ENCODE measurements at regions not wholly inside any gene's neighbourhood (a gene's known extent, or its start where the extent isn't known, plus 50 kb on each side); places are given as distances from the start of the nearest gene placed in this dataset.
"Not testable (repeated sequence)": the region's sequence is repeated elsewhere in the genome, so short reads cannot be mapped to it uniquely, and the experiment has no call there.

DNA sequence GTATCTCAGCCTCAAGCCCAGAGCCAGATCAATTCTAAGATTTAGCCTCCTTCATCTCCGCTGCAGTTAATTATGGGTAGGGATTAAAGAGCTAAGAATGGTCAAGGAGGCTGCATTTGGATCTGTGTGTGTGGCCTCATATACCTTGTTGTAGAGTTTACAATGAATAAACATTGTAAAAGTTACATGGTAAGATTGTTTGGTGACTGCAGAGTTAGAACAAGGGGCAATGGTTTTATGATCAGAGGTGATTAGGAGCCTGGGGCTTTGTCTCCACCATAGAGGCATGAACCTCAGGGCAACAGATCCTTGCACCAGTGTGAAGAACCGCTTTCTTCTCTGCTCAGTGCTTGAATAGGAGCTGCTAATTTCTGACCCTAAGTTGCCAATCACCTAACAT, 77.0 kb upstream of the MARK1 start:
- intact Hi-C loops (cut with micrococcal nuclease): no loop called here
- H3K4me2 ChIP-seq (ENCODE audit: low read length): no peak overlapping the region
- peaks cover 61% of the 10 kb centered on the region for H3K27me3 ChIP-seq (ENCODE audit: low read length)
- CTCF ChIA-PET: no interaction called here
- no peaks in the 10 kb centered on the region for H3K9me3 ChIP-seq (ENCODE audit: low read length)
- no peak overlapping the region for H2AFZ ChIP-seq (ENCODE audit: low read length)
- no peaks in the 10 kb centered on the region; the same call in 1 of the 2 replicates for H3K9me2 ChIP-seq (replicated peaks; ENCODE audit: low read length)
- H3K36me3 ChIP-seq (ENCODE audit: low read depth, low read length): no peaks in the 10 kb centered on the region
- H3K4me3 ChIP-seq (ENCODE audit: low read length): no peak overlapping the region
- DNase-seq (no peak), ATAC-seq (no peak)
- H3F3A ChIP-seq (ENCODE audit: low read length, unreplicated experiment): no peaks in the 10 kb centered on the region
- no peak overlapping the region for H3K27ac ChIP-seq (ENCODE audit: low read length)
- no peak for TF ChIP-seq EZH2phosphoT487 (IDR thresholded peaks at IDR 0.05; ENCODE audit: borderline replicate concordance, low read length)
- TF ChIP-seq, protein P1, sequence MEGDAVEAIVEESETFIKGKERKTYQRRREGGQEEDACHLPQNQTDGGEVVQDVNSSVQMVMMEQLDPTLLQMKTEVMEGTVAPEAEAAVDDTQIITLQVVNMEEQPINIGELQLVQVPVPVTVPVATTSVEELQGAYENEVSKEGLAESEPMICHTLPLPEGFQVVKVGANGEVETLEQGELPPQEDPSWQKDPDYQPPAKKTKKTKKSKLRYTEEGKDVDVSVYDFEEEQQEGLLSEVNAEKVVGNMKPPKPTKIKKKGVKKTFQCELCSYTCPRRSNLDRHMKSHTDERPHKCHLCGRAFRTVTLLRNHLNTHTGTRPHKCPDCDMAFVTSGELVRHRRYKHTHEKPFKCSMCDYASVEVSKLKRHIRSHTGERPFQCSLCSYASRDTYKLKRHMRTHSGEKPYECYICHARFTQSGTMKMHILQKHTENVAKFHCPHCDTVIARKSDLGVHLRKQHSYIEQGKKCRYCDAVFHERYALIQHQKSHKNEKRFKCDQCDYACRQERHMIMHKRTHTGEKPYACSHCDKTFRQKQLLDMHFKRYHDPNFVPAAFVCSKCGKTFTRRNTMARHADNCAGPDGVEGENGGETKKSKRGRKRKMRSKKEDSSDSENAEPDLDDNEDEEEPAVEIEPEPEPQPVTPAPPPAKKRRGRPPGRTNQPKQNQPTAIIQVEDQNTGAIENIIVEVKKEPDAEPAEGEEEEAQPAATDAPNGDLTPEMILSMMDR (conservative IDR thresholded peaks at IDR 0.05; ENCODE audit: low read depth, low read length): no peak
- no peak for TF ChIP-seq EZH2 (IDR thresholded peaks at IDR 0.05; ENCODE audit: low read length, unreplicated experiment)
- H3K4me1 ChIP-seq (ENCODE audit: insufficient read depth, low read length): no peaks in the 10 kb centered on the region
- BruUV-seq (replicated peaks): no TSS peak
- POLR2A ChIA-PET (ENCODE audit: unreplicated experiment): no interaction called here
- H3K9ac ChIP-seq (ENCODE audit: low read length): no peak overlapping the region
- H3K79me2 ChIP-seq (ENCODE audit: low read length): no peaks in the 10 kb centered on the region
- no peaks in the 10 kb centered on the region for H4K20me1 ChIP-seq (ENCODE audit: low read length)

DNA sequence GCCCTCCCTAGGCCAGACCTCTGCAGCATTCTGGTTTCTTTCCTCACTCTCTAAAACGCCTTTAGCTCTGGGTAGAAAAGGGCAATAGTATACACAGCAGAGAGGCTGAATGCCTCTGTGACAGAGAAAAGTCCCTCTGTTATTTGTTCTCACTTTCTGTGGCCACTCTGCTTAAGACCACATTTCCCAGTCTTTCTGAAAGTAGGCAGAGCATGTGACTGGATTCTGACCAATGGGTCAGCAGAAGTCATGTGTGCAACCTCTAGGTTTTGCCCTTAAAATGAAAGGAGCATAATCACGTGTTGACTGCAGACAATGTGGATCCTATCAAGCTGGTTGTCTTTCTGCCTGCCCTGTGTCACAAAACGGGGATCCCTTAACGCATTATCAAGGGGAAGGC, 79.7 kb upstream of the MARK1 start:
- Histone ChIP-seq H3K36me3 (ENCODE audit: low read depth, low read length) (no peaks in the 10 kb centered on the region), H3K27ac (ENCODE audit: low read length) (no peak overlapping the region), H3K79me2 (ENCODE audit: low read length) (no peaks in the 10 kb centered on the region), H4K20me1 (ENCODE audit: low read length) (no peaks in the 10 kb centered on the region), H2AFZ (ENCODE audit: low read length) (no peak overlapping the region), H3K9ac (ENCODE audit: low read length) (no peak overlapping the region), H3K4me3 (ENCODE audit: low read length) (no peak overlapping the region), H3F3A (ENCODE audit: low read length, unreplicated experiment) (no peaks in the 10 kb centered on the region), H3K9me3 (ENCODE audit: low read length) (no peaks in the 10 kb centered on the region), H3K9me2 (replicated peaks; ENCODE audit: low read length) (no peaks in the 10 kb centered on the region), H3K4me1 (ENCODE audit: insufficient read depth, low read length) (no peaks in the 10 kb centered on the region), H3K27me3 (ENCODE audit: low read length) (peaks cover 71% of the 10 kb centered on the region), H3K4me2 (ENCODE audit: low read length) (no peak overlapping the region)
- ATAC-seq (no peak), DNase-seq (no peak)
- BruUV-seq (replicated peaks): no TSS peak
- ChIA-PET POLR2A (ENCODE audit: unreplicated experiment) (no interaction called here), CTCF (no interaction called here)
- intact Hi-C loops (cut with micrococcal nuclease): no loop called here
- TF ChIP-seq, protein P1 (conservative IDR thresholded peaks at IDR 0.05; ENCODE audit: low read depth, low read length): no peak
- no peak for TF ChIP-seq EZH2 (IDR thresholded peaks at IDR 0.05; ENCODE audit: low read length, unreplicated experiment)
- no peak for TF ChIP-seq EZH2phosphoT487 (IDR thresholded peaks at IDR 0.05; ENCODE audit: borderline replicate concordance, low read length)

- POLR2A ChIA-PET (ENCODE audit: unreplicated experiment); H3K4me2 ChIP-seq (ENCODE audit: low read length); DNase-seq; ATAC-seq; H2AFZ ChIP-seq (ENCODE audit: low read length); BruUV-seq (replicated peaks); H4K20me1 ChIP-seq (ENCODE audit: low read length); H3K9me2 ChIP-seq (replicated peaks; ENCODE audit: low read length); H3F3A ChIP-seq (ENCODE audit: low read length, unreplicated experiment); H3K27ac ChIP-seq (ENCODE audit: low read length); H3K4me3 ChIP-seq (ENCODE audit: low read length); CTCF ChIA-PET; intact Hi-C loops (cut with micrococcal nuclease); H3K36me3 ChIP-seq (ENCODE audit: low read depth, low read length); H3K9ac ChIP-seq (ENCODE audit: low read length); H3K79me2 ChIP-seq (ENCODE audit: low read length); H3K4me1 ChIP-seq (ENCODE audit: insufficient read depth, low read length); H3K9me3 ChIP-seq (ENCODE audit: low read length): not testable (repeated sequence)
- H3K27me3 ChIP-seq (ENCODE audit: low read length): peaks cover 43% of the 10 kb centered on the region
Observed at GRCh38 chr1:220444586-220444985, 83.3 kb upstream of the MARK1 start.
